ENCODE measurements at regions not wholly inside any gene's neighbourhood (a gene's known extent, or its start where the extent isn't known, plus 50 kb on each side); places are given as distances from the start of the nearest gene placed in this dataset.

- no peak for DNase-seq (ENCODE audit: low read depth in 1 of 2, low spot score in 1 of 2)
- Histone ChIP-seq H3K27ac (replicated peaks) (no peak overlapping the region), H3K27me3 (ENCODE audit: insufficient read depth, poor library complexity, severe bottlenecking) (no peaks in the 10 kb centered on the region), H3K4me3 (replicated peaks; ENCODE audit: insufficient read depth, low read length) (no peak overlapping the region)
- TF ChIP-seq CTCF (IDR thresholded peaks at IDR 0.05; ENCODE audit: insufficient read depth, low read length) (no peak), SPI1 (IDR thresholded peaks at IDR 0.05; ENCODE audit: borderline replicate concordance, low read depth) (no peak), REST (IDR thresholded peaks at IDR 0.05; ENCODE audit: insufficient replicate concordance, low read depth) (no peak), GABPA (IDR thresholded peaks at IDR 0.05; ENCODE audit: low read depth) (no peak), POLR2AphosphoS5 (IDR thresholded peaks at IDR 0.05; ENCODE audit: low read depth) (no peak)
These were observed 308.5 kb upstream of the KCNN2 start for GRCh38 chr5:114053372-114053771.

GRCh38 chr5:114054594-114054993 is 307.3 kb upstream of the KCNN2 start:
- Histone ChIP-seq H3K4me3 (replicated peaks; ENCODE audit: insufficient read depth, low read length) (no peak overlapping the region), H3K27ac (replicated peaks) (no peak overlapping the region), H3K27me3 (ENCODE audit: insufficient read depth, poor library complexity, severe bottlenecking) (no peaks in the 10 kb centered on the region)
- no peak for DNase-seq (ENCODE audit: low read depth in 1 of 2, low spot score in 1 of 2)
- TF ChIP-seq POLR2AphosphoS5 (IDR thresholded peaks at IDR 0.05; ENCODE audit: low read depth) (no peak), REST (IDR thresholded peaks at IDR 0.05; ENCODE audit: insufficient replicate concordance, low read depth) (no peak), GABPA (IDR thresholded peaks at IDR 0.05; ENCODE audit: low read depth) (no peak), CTCF (IDR thresholded peaks at IDR 0.05; ENCODE audit: insufficient read depth, low read length) (no peak), SPI1 (IDR thresholded peaks at IDR 0.05; ENCODE audit: borderline replicate concordance, low read depth) (no peak)

- H3K27me3 ChIP-seq (ENCODE audit: insufficient read depth, poor library complexity, severe bottlenecking) = no peaks in the 10 kb centered on the region
- DNase-seq (ENCODE audit: low read depth in 1 of 2, low spot score in 1 of 2) = no peak
- no peak overlapping the region for H3K4me3 ChIP-seq (replicated peaks; ENCODE audit: insufficient read depth, low read length)
- H3K27ac ChIP-seq (replicated peaks) = no peak overlapping the region
- TF ChIP-seq GABPA (IDR thresholded peaks at IDR 0.05; ENCODE audit: low read depth) (no peak), SPI1 (IDR thresholded peaks at IDR 0.05; ENCODE audit: borderline replicate concordance, low read depth) (no peak), POLR2AphosphoS5 (IDR thresholded peaks at IDR 0.05; ENCODE audit: low read depth) (no peak), REST (IDR thresholded peaks at IDR 0.05; ENCODE audit: insufficient replicate concordance, low read depth) (no peak), CTCF (IDR thresholded peaks at IDR 0.05; ENCODE audit: insufficient read depth, low read length) (no peak)
These were observed 306.3 kb upstream of the KCNN2 start for GRCh38 chr5:114055318-114056184.

All from HL-60 (cell line).